ENCODE measurements at regions not wholly inside any gene's neighbourhood (a gene's known extent, or its start where the extent isn't known, plus 50 kb on each side); places are given as distances from the start of the nearest gene placed in this dataset.

- Mint-ChIP-seq H3K36me3 (ENCODE audit: insufficient read depth in 1 of 3, low read depth in 3 of 3) (no peaks in the 10 kb centered on the region), H3K4me1 (peaks cover 0 to 3% of the 10 kb centered on the region in 2 experiments; a peak in 1 of 4 replicates), H3K9me3 (no peaks in the 10 kb centered on the region; a peak in 1 of 5 replicates), H3K27me3 (ENCODE audit: low read depth) (peaks cover 88% of the 10 kb centered on the region), H3K27ac (no peak overlapping the region), H3K4me3 (no peak overlapping the region)
- no peak overlapping the region for H4K91ac ChIP-seq (ENCODE audit: insufficient read length, low read depth, low read length)
- H3T11ph ChIP-seq (ENCODE audit: low read length): no peak overlapping the region
- H4K20me1 ChIP-seq (ENCODE audit: control insufficient read depth, insufficient read depth, insufficient read length): no peaks in the 10 kb centered on the region
- no peak overlapping the region for H3K18ac ChIP-seq (ENCODE audit: insufficient read length, low read depth, low read length)
- H2BK5ac ChIP-seq (ENCODE audit: insufficient read length, low read length): no peak overlapping the region
- no peaks in the 10 kb centered on the region for H3K79me1 ChIP-seq (ENCODE audit: insufficient read depth, low read depth, low read length, poor library complexity, severe bottlenecking)
- no peak overlapping the region for H3K14ac ChIP-seq (ENCODE audit: insufficient read depth, low read length)
- no peak overlapping the region for H4K8ac ChIP-seq (replicated peaks; ENCODE audit: insufficient read length, low read depth, low read length)
- no peak overlapping the region for H2BK15ac ChIP-seq (ENCODE audit: low read depth, low read length)
- H3K23me2 ChIP-seq (ENCODE audit: insufficient read length, low read depth, low read length, poor library complexity, severe bottlenecking): no peaks in the 10 kb centered on the region
- H4K5ac ChIP-seq (ENCODE audit: insufficient read length, low read depth, low read length): no peak overlapping the region
- H3K79me2 ChIP-seq (ENCODE audit: insufficient read depth, low read length): no peaks in the 10 kb centered on the region
- no peak overlapping the region for H3K9ac ChIP-seq (ENCODE audit: extremely low read depth, insufficient read length, low read length)
- no peaks in the 10 kb centered on the region for H3K4me1 ChIP-seq (ENCODE audit: insufficient read depth, low read length)
- DNase-seq: no peak
- H3K4ac ChIP-seq (ENCODE audit: low read depth, low read length): no peak overlapping the region
- H3K27ac ChIP-seq (ENCODE audit: insufficient read length, low read depth, low read length): no peak overlapping the region
- no peak overlapping the region for H2AFZ ChIP-seq (ENCODE audit: low read length)
- no peak overlapping the region for H3K56ac ChIP-seq (ENCODE audit: insufficient read length, low read depth, low read length)
- no peak overlapping the region for H2BK20ac ChIP-seq (ENCODE audit: low read depth, low read length, poor library complexity, severe bottlenecking)
- H3K23ac ChIP-seq (ENCODE audit: insufficient read length, low read depth, low read length): no peak overlapping the region
- no peaks in the 10 kb centered on the region for H3K9me3 ChIP-seq (ENCODE audit: control insufficient read depth, low read depth, low read length)
- H2AK5ac ChIP-seq (ENCODE audit: insufficient read length, low read length): no peak overlapping the region
- no peak overlapping the region for H3K4me2 ChIP-seq (ENCODE audit: insufficient read depth, insufficient read length, low read length)
- TF ChIP-seq, protein P1, sequence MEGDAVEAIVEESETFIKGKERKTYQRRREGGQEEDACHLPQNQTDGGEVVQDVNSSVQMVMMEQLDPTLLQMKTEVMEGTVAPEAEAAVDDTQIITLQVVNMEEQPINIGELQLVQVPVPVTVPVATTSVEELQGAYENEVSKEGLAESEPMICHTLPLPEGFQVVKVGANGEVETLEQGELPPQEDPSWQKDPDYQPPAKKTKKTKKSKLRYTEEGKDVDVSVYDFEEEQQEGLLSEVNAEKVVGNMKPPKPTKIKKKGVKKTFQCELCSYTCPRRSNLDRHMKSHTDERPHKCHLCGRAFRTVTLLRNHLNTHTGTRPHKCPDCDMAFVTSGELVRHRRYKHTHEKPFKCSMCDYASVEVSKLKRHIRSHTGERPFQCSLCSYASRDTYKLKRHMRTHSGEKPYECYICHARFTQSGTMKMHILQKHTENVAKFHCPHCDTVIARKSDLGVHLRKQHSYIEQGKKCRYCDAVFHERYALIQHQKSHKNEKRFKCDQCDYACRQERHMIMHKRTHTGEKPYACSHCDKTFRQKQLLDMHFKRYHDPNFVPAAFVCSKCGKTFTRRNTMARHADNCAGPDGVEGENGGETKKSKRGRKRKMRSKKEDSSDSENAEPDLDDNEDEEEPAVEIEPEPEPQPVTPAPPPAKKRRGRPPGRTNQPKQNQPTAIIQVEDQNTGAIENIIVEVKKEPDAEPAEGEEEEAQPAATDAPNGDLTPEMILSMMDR (conservative IDR thresholded peaks at IDR 0.05): no peak
- H2BK12ac ChIP-seq (ENCODE audit: insufficient read length, low read depth, low read length): no peak overlapping the region
- H2BK120ac ChIP-seq (ENCODE audit: low read depth, low read length, poor library complexity, severe bottlenecking): no peak overlapping the region
- H3K27me3 ChIP-seq (ENCODE audit: insufficient read depth, low read length): no peaks in the 10 kb centered on the region; the same call in 1 of the 2 replicates
These were observed 148.5 kb downstream of the INHBB start for GRCh38 chr2:120494446-120494845.

Data from H9 (cell line).